HepG2 (cell line): ENCODE measurements at regions not wholly inside any gene's neighbourhood (a gene's known extent, or its start where the extent isn't known, plus 50 kb on each side); places are given as distances from the start of the nearest gene placed in this dataset.

Source experiments
- ATAC-seq: fragments of 200-7000 bp; cut with Tn5 transposase; 3 replicates; pipeline ENCODE4 v1.9.1; 2020; ENCODE audit warnings: mild to moderate bottlenecking, moderate library complexity
- BruUV-seq: library from RNA; stranded (reverse); fragments of 400-500 nt; replicated peaks from 2 replicates; lab custom pipeline; 2021; lab: Mats Ljungman, UMichigan
- CTCF ChIA-PET: fragments of 300-600 bp; formaldehyde crosslinking; extraction: SDS; loops from one replicate; lab custom pipeline; 2021; ENCODE audit warnings: low total read pairs, inconsistent platforms, low intra/inter-chr PET ratio; lab: Yijun Ruan, JAX
- POLR2A ChIA-PET: fragments of 350-600 bp; sonication (Branson Sonifier 250); formaldehyde crosslinking; loops from one replicate; lab custom pipeline; 2020; ENCODE audit warnings: antibody characterized with exemption, inconsistent platforms; lab: Yijun Ruan, JAX
- DNase-seq: peaks from one replicate; pipeline ENCODE4 v3.0.0-alpha.2; 2015; ENCODE audit warnings: low spot score
- FAIRE-seq: peaks from 3 replicates; lab custom pipeline; 2011; peaks lifted over from hg19 to GRCh38; lab: Jason Lieb, UNC
- H2AFZ ChIP-seq: one replicate; pipeline ENCODE4 v1.6.1; 2011; ENCODE audit warnings: low read length, inconsistent platforms
- H3K27ac ChIP-seq: fragments of 300-600 bp; 3 replicates; pipeline ENCODE4 v1.8.0; 2011; ENCODE audit warnings: mixed run types, mild to moderate bottlenecking, mixed read lengths, low read length, inconsistent platforms; ENCODE audit not compliant: insufficient read depth; ENCODE audit errors: extremely low read length
- H3K27me3 ChIP-seq, 2 experiments: fragments of 200-600 bp in 1 of 2; 2 replicates in 1 of 2; 3 replicates in 1 of 2; pipeline versions ENCODE4 v1.6.0 to v1.8.0; 2011; ENCODE audit warnings: low read length in 2 of 2, mild to moderate bottlenecking in 2 of 2, moderate library complexity in 2 of 2, inconsistent platforms in 1 of 2; ENCODE audit not compliant: insufficient read depth in 2 of 2, control insufficient read depth in 1 of 2
- H3K36me3 ChIP-seq, 2 experiments: fragments of 200-600 bp in 1 of 2; replicated peaks in 1 of 2; 2 replicates in 1 of 2; 3 replicates in 1 of 2; pipeline versions ENCODE4 v1.5.1 to v1.8.0; 2011; ENCODE audit warnings: low read length in 2 of 2, inconsistent platforms in 1 of 2; ENCODE audit not compliant: insufficient read depth in 2 of 2, control insufficient read depth in 1 of 2
- H3K4me1 ChIP-seq: 2 replicates; pipeline ENCODE4 v1.5.1; 2012; ENCODE audit warnings: low read length, inconsistent platforms; ENCODE audit not compliant: insufficient read depth
- H3K4me2 ChIP-seq: 2 replicates; pipeline ENCODE4 v1.6.0; 2011; ENCODE audit warnings: low read depth, low read length, inconsistent platforms
- H3K4me3 ChIP-seq, 3 experiments: fragments of 200-600 bp in 1 of 3; sonication (generic), shearing (Covaris generic) in 1 of 3; replicated peaks in 1 of 3; 2 replicates each; pipeline ENCODE4 v1.5.1; 2011 to 2016; ENCODE audit warnings: low read length in 3 of 3, inconsistent platforms in 2 of 3, low read depth in 2 of 3, mild to moderate bottlenecking in 2 of 3, control low read depth in 1 of 3, mixed read lengths in 1 of 3; ENCODE audit not compliant: insufficient read depth in 1 of 3
- H3K79me2 ChIP-seq: one replicate; pipeline ENCODE4 v1.6.1; 2011; ENCODE audit warnings: low read length, inconsistent platforms; ENCODE audit not compliant: insufficient read depth
- H3K9ac ChIP-seq: 2 replicates; pipeline ENCODE4 v1.6.0; 2011; ENCODE audit warnings: mild to moderate bottlenecking, low read depth, low read length, inconsistent platforms; ENCODE audit not compliant: insufficient read depth
- H3K9me3 ChIP-seq: 2 replicates; pipeline ENCODE4 v1.5.1; 2012; ENCODE audit warnings: mild to moderate bottlenecking, low read length
- H4K20me1 ChIP-seq: 2 replicates; pipeline ENCODE4 v1.6.0; 2011; ENCODE audit warnings: inconsistent platforms, mild to moderate bottlenecking, low read length, moderate library complexity; ENCODE audit not compliant: insufficient read depth
- ARNT ChIP-seq: fragments of 450-650 bp; IDR thresholded peaks from 2 replicates; pipeline ENCODE4 v1.6.1; 2017
- ATF7 ChIP-seq, 2 experiments: fragments of 450-650 bp in 1 of 2; sonication (generic) in 1 of 2; formaldehyde crosslinking in 1 of 2; IDR thresholded peaks; 2 replicates each; pipeline versions ENCODE4 v1.4.0 to v1.6.1; 2016 to 2020; ENCODE audit warnings: antibody characterized with exemption in 1 of 2, mild to moderate bottlenecking in 1 of 2, missing genetic modification reagents in 1 of 2
- BHLHE40 ChIP-seq: IDR thresholded peaks from 2 replicates; pipeline ENCODE4 v1.6.1; 2011; ENCODE audit warnings: low read length, improper control_type of control experiment
- FOSL2 ChIP-seq: sonication (generic); formaldehyde crosslinking; IDR thresholded peaks from 2 replicates; pipeline ENCODE4 v1.4.0; 2020; ENCODE audit warnings: missing genetic modification reagents
- GABPA ChIP-seq, 2 experiments: IDR thresholded peaks; 2 replicates each; pipeline ENCODE4 v1.6.1; 2011 to 2016; ENCODE audit warnings: low read depth in 2 of 2, low read length in 1 of 2, missing biosample characterization in 1 of 2, missing genetic modification characterization in 1 of 2
- HHEX ChIP-seq: IDR thresholded peaks from 2 replicates; pipeline ENCODE4 v1.6.1; 2016; ENCODE audit warnings: control low read depth
- ZNF556 ChIP-seq: sonication (generic); formaldehyde crosslinking; IDR thresholded peaks from 2 replicates; pipeline ENCODE4 v1.4.0; 2020; ENCODE audit warnings: mild to moderate bottlenecking, missing genetic modification reagents, borderline replicate concordance
- ZNF614 ChIP-seq: IDR thresholded peaks from 2 replicates; pipeline ENCODE4 v1.6.1; 2018; ENCODE audit warnings: missing biosample characterization, missing genetic modification reagents, inconsistent platforms, borderline replicate concordance
- ZNF678 ChIP-seq: sonication (generic); formaldehyde crosslinking; IDR thresholded peaks from 2 replicates; pipeline ENCODE4 v1.4.0; 2020; ENCODE audit warnings: mild to moderate bottlenecking, missing genetic modification reagents
- ZNF766 ChIP-seq: sonication (generic); formaldehyde crosslinking; IDR thresholded peaks from 2 replicates; pipeline ENCODE4 v1.5.0; 2020; ENCODE audit warnings: missing genetic modification reagents, borderline replicate concordance
- ZSCAN12 ChIP-seq: sonication (generic); formaldehyde crosslinking; IDR thresholded peaks from 2 replicates; pipeline ENCODE4 v1.9.0; 2021; ENCODE audit warnings: mild to moderate bottlenecking, missing genetic modification reagents
- WGBS: methylation state at CpG from one replicate; pipeline ENCODE4 v1.1.6; 2017; ENCODE audit warnings: low lambda C conversion rate; 5-methylcytosine and 5-hydroxymethylcytosine counted together
- in situ Hi-C: cut with HindIII; loops from 2 replicates; pipeline ENCODE4 v1.10.0; 2017; ENCODE audit warnings: low pct_unique_long_range_greater_than_20kb; ENCODE audit not compliant: extremely low pct_ligation_motif_present
- intact Hi-C: fragments of 100-400 bp; cut with micrococcal nuclease; formaldehyde crosslinking; loops from one replicate; pipeline ENCODE4 v1.10.0; 2022; ENCODE audit not compliant: unreplicated experiment
- TF ChIP-seq, protein P1 (sequence below): IDR thresholded peaks from 2 replicates; pipeline ENCODE4 v1.6.1; 2016
- TF ChIP-seq, protein P2 (sequence below): IDR thresholded peaks from 2 replicates; pipeline ENCODE4 v1.6.1; 2016; ENCODE audit warnings: missing genetic modification reagents, missing compliant biosample characterization
- TF ChIP-seq, protein P3 (sequence below): sonication (generic); formaldehyde crosslinking; IDR thresholded peaks from 2 replicates; pipeline ENCODE4 v1.9.0; 2022; ENCODE audit warnings: missing genetic modification reagents, mild to moderate bottlenecking, borderline replicate concordance
- TF ChIP-seq, protein P4 (sequence below), 2 experiments: fragments of 450-650 bp in 1 of 2; sonication (generic) in 1 of 2; formaldehyde crosslinking; IDR thresholded peaks; 2 replicates each; pipeline versions ENCODE4 v1.5.0 to v1.8.0; 2020 to 2022; ENCODE audit warnings: mild to moderate bottlenecking in 1 of 2, missing genetic modification reagents in 1 of 2
- TF ChIP-seq, protein P5 (sequence below): sonication (generic); formaldehyde crosslinking; IDR thresholded peaks from 2 replicates; pipeline ENCODE4 v1.4.0; 2020; ENCODE audit warnings: missing genetic modification reagents
- TF ChIP-seq, protein P6 (sequence below): sonication (generic); formaldehyde crosslinking; IDR thresholded peaks from 2 replicates; pipeline ENCODE4 v1.5.1; 2020; ENCODE audit warnings: mild to moderate bottlenecking, moderate library complexity, missing genetic modification reagents

DNA sequence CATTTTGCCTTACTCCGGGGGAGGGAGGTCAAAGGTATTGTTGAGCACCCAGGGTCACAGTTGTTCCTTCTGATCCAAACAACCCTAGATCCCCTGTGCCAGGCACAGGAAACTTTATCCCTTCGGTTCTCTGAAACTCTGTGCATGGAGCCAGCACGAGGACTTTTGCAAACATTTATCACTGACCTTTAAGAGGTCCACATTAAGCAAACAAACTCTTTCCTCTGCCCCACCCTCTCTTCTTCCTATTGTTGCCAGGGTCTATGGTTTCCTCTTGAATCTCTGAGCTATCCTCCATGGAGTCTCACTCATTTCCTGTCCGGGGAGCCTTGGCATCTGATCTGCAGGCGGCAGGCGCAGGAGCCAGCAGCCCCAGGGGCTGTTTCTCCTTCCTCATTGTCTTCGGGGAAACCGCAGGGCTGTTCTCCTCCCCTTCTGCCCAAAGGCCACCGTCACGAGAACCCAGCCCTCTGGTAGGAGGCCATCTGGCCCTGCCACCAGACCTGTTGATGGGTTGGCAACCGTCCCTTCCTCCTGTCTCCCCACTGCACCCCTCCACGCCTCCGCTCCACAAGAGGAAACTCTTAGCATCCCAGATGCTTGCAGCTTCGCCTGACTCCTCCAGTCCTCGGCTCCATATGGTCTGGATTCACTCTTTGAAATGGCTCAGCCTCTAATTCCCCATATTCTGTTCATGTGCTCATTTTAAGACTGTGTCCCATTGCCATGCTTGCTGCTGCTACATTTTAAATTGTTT lies 327.3 kb upstream of the NRP1 start:
- no TSS peak for BruUV-seq
- Histone ChIP-seq H3K9me3 (peaks cover 19% of the 10 kb centered on the region), H3K27me3 (no peaks in the 10 kb centered on the region; a peak in 1 of 5 replicates), H3K27ac (no peak overlapping the region), H3K4me1 (peaks cover 34% of the 10 kb centered on the region), H3K4me3 (no peak overlapping the region; a peak in 1 of 6 replicates), H3K4me2 (peak overlapping the region; percentile 62), H3K36me3 (no peaks in the 10 kb centered on the region), H3K79me2 (no peaks in the 10 kb centered on the region), H3K9ac (no peak overlapping the region), H2AFZ (no peak overlapping the region), H4K20me1 (no peaks in the 10 kb centered on the region)
- FAIRE-seq = peak; percentile 50
- DNase-seq = peak; percentile 41
- ChIA-PET POLR2A (no interaction called here), CTCF (no interaction called here)
- in situ Hi-C loops (no loop called here), intact Hi-C loops (no loop called here)
- peak; percentile 83 for ATAC-seq
- 31% methylated on average over 14 of the region's 15 CpGs for WGBS
- no peak for TF ChIP-seq ATF7 (IDR thresholded peaks at IDR 0.05)
- no peak for TF ChIP-seq ATF7 (CRISPR knock-in tag; IDR thresholded peaks at IDR 0.05)
- TF ChIP-seq, protein P1, sequence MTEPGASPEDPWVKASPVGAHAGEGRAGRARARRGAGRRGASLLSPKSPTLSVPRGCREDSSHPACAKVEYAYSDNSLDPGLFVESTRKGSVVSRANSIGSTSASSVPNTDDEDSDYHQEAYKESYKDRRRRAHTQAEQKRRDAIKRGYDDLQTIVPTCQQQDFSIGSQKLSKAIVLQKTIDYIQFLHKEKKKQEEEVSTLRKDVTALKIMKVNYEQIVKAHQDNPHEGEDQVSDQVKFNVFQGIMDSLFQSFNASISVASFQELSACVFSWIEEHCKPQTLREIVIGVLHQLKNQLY = peak; percentile 89
- TF ChIP-seq HHEX (CRISPR knock-in tag) = 0 out of 2 replicates have a peak, but pooled peaks have one; percentile 29
- TF ChIP-seq, protein P2, sequence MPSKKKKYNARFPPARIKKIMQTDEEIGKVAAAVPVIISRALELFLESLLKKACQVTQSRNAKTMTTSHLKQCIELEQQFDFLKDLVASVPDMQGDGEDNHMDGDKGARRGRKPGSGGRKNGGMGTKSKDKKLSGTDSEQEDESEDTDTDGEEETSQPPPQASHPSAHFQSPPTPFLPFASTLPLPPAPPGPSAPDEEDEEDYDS = no peak
- no peak for TF ChIP-seq BHLHE40
- no peak for TF ChIP-seq ZSCAN12
- TF ChIP-seq, protein P3, sequence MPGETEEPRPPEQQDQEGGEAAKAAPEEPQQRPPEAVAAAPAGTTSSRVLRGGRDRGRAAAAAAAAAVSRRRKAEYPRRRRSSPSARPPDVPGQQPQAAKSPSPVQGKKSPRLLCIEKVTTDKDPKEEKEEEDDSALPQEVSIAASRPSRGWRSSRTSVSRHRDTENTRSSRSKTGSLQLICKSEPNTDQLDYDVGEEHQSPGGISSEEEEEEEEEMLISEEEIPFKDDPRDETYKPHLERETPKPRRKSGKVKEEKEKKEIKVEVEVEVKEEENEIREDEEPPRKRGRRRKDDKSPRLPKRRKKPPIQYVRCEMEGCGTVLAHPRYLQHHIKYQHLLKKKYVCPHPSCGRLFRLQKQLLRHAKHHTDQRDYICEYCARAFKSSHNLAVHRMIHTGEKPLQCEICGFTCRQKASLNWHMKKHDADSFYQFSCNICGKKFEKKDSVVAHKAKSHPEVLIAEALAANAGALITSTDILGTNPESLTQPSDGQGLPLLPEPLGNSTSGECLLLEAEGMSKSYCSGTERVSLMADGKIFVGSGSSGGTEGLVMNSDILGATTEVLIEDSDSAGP = no peak
- no peak for TF ChIP-seq ZNF678
- TF ChIP-seq ZNF614 (CRISPR knock-in tag) = 0 out of 2 replicates have a peak, but pooled peaks have one; percentile 15
- no peak for TF ChIP-seq GABPA (IDR thresholded peaks at IDR 0.05; ENCODE audit: low read depth, low read length)
- TF ChIP-seq GABPA (CRISPR knock-in tag; IDR thresholded peaks at IDR 0.05; ENCODE audit: low read depth) = peak; percentile 55
- peak; percentile 20; the same call in 1 of the 2 replicates for TF ChIP-seq FOSL2 (CRISPR knock-in tag)
- TF ChIP-seq, protein P4, sequence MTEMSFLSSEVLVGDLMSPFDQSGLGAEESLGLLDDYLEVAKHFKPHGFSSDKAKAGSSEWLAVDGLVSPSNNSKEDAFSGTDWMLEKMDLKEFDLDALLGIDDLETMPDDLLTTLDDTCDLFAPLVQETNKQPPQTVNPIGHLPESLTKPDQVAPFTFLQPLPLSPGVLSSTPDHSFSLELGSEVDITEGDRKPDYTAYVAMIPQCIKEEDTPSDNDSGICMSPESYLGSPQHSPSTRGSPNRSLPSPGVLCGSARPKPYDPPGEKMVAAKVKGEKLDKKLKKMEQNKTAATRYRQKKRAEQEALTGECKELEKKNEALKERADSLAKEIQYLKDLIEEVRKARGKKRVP (CRISPR knock-in tag; IDR thresholded peaks at IDR 0.05) = no peak
- no peak for TF ChIP-seq ARNT
- TF ChIP-seq, protein P5, sequence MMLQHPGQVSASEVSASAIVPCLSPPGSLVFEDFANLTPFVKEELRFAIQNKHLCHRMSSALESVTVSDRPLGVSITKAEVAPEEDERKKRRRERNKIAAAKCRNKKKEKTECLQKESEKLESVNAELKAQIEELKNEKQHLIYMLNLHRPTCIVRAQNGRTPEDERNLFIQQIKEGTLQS (CRISPR knock-in tag) = no peak
- TF ChIP-seq ZNF766 (CRISPR knock-in tag) = no peak
- TF ChIP-seq, protein P6, sequence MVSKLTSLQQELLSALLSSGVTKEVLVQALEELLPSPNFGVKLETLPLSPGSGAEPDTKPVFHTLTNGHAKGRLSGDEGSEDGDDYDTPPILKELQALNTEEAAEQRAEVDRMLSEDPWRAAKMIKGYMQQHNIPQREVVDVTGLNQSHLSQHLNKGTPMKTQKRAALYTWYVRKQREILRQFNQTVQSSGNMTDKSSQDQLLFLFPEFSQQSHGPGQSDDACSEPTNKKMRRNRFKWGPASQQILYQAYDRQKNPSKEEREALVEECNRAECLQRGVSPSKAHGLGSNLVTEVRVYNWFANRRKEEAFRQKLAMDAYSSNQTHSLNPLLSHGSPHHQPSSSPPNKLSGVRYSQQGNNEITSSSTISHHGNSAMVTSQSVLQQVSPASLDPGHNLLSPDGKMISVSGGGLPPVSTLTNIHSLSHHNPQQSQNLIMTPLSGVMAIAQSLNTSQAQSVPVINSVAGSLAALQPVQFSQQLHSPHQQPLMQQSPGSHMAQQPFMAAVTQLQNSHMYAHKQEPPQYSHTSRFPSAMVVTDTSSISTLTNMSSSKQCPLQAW = 0 out of 2 replicates have a peak, but pooled peaks have one; percentile 50
- TF ChIP-seq ZNF556 (CRISPR knock-in tag) = peak; percentile 63; the same call in 1 of the 2 replicates
